Trophoblast cell (in vitro differentiated cells and primary cell): ENCODE measurements at regions not wholly inside any gene's neighbourhood (a gene's known extent, or its start where the extent isn't known, plus 50 kb on each side); places are given as distances from the start of the nearest gene placed in this dataset.

Experiments used
- DNase-seq, 2 donors: peaks; one replicate each; pipeline ENCODE4 v3.0.0-alpha.2; 2016
- H2AFZ ChIP-seq: 2 replicates; pipeline ENCODE4 v1.6.1; 2013; ENCODE audit warnings: low read length, moderate library complexity, mild to moderate bottlenecking; ENCODE audit not compliant: insufficient read depth, poor library complexity
- H2AK5ac ChIP-seq: 2 replicates; pipeline ENCODE4 v1.6.1; 2013; ENCODE audit warnings: mild to moderate bottlenecking, low read length
- H2BK120ac ChIP-seq: 2 replicates; pipeline ENCODE4 v1.6.1; 2013; ENCODE audit warnings: low read length, mild to moderate bottlenecking, moderate library complexity; ENCODE audit not compliant: insufficient read depth, poor library complexity
- H2BK12ac ChIP-seq: 2 replicates; pipeline ENCODE4 v1.6.1; 2013; ENCODE audit warnings: mild to moderate bottlenecking, low read length, moderate library complexity
- H2BK5ac ChIP-seq: 2 replicates; pipeline ENCODE4 v1.6.1; 2013; ENCODE audit warnings: low read length, low read depth, moderate library complexity, mild to moderate bottlenecking; ENCODE audit not compliant: poor library complexity
- H3K14ac ChIP-seq: 2 replicates; pipeline ENCODE4 v1.6.1; 2013; ENCODE audit warnings: mild to moderate bottlenecking, low read length
- H3K18ac ChIP-seq: 2 replicates; pipeline ENCODE4 v1.6.1; 2013; ENCODE audit warnings: mild to moderate bottlenecking, low read length
- H3K23ac ChIP-seq: 2 replicates; pipeline ENCODE4 v1.6.1; 2013; ENCODE audit warnings: low read length
- H3K27ac ChIP-seq: 2 replicates; pipeline ENCODE4 v1.5.1; 2013; ENCODE audit warnings: low read depth, mild to moderate bottlenecking, inconsistent platforms, low read length, moderate library complexity
- H3K27me3 ChIP-seq: 2 replicates; pipeline ENCODE4 v1.6.1; 2013; ENCODE audit warnings: inconsistent platforms, mild to moderate bottlenecking, low read length, moderate library complexity; ENCODE audit not compliant: insufficient read depth
- H3K36me3 ChIP-seq, 2 experiments: 1 replicate in 1 of 2; 2 replicates in 1 of 2; pipeline ENCODE4 v1.6.1; 2013; ENCODE audit warnings: low read length in 2 of 2, mild to moderate bottlenecking in 2 of 2, moderate library complexity in 1 of 2; ENCODE audit not compliant: insufficient read depth in 2 of 2, control insufficient read depth in 1 of 2
- H3K4ac ChIP-seq: 2 replicates; pipeline ENCODE4 v1.6.1; 2013; ENCODE audit warnings: low read depth, mild to moderate bottlenecking, low read length, moderate library complexity
- H3K4me1 ChIP-seq, 2 experiments: 1 replicate in 1 of 2; 2 replicates in 1 of 2; pipeline ENCODE4 v1.6.1; 2013; ENCODE audit warnings: low read length in 2 of 2, mild to moderate bottlenecking in 2 of 2, moderate library complexity in 1 of 2; ENCODE audit not compliant: insufficient read depth in 2 of 2, control insufficient read depth in 1 of 2
- H3K4me2 ChIP-seq: 2 replicates; pipeline ENCODE4 v1.6.1; 2013; ENCODE audit warnings: inconsistent platforms, mild to moderate bottlenecking, low read length, moderate library complexity
- H3K4me3 ChIP-seq: 2 replicates; pipeline ENCODE4 v1.5.1; 2013; ENCODE audit warnings: mild to moderate bottlenecking, low read depth, low read length, inconsistent platforms
- H3K79me1 ChIP-seq: one replicate; pipeline ENCODE4 v1.6.1; 2013; ENCODE audit warnings: low read length
- H3K79me2 ChIP-seq: 2 replicates; pipeline ENCODE4 v1.6.1; 2013; ENCODE audit warnings: low read length, mild to moderate bottlenecking; ENCODE audit not compliant: control insufficient read depth, insufficient read depth, poor library complexity
- H3K9ac ChIP-seq: 2 replicates; pipeline ENCODE4 v1.6.1; 2013; ENCODE audit warnings: mild to moderate bottlenecking, low read length
- H3K9me3 ChIP-seq: 2 replicates; pipeline ENCODE4 v1.6.1; 2013; ENCODE audit warnings: low read depth, mild to moderate bottlenecking, control low read depth, inconsistent platforms, low read length; ENCODE audit not compliant: insufficient read depth
- H4K12ac ChIP-seq: 2 replicates; pipeline ENCODE4 v1.6.1; 2013; ENCODE audit warnings: low read depth, mild to moderate bottlenecking, low read length, moderate library complexity
- H4K8ac ChIP-seq: 2 replicates; pipeline ENCODE4 v1.6.1; 2013; ENCODE audit warnings: low read depth, mild to moderate bottlenecking, low read length, moderate library complexity
- H4K91ac ChIP-seq: one replicate; pipeline ENCODE4 v1.6.1; 2013; ENCODE audit warnings: low read depth, mild to moderate bottlenecking, low read length, moderate library complexity
- WGBS: extraction: QIAGEN DNeasy Blood & Tissue Kit; methylation state at CpG from one replicate; pipeline ENCODE4 v1.1.7; 2013; ENCODE audit warnings: missing lambda C conversion rate; ENCODE audit not compliant: insufficient read length, insufficient coverage; ENCODE audit errors: extremely low coverage; 5-methylcytosine and 5-hydroxymethylcytosine counted together

DNA sequence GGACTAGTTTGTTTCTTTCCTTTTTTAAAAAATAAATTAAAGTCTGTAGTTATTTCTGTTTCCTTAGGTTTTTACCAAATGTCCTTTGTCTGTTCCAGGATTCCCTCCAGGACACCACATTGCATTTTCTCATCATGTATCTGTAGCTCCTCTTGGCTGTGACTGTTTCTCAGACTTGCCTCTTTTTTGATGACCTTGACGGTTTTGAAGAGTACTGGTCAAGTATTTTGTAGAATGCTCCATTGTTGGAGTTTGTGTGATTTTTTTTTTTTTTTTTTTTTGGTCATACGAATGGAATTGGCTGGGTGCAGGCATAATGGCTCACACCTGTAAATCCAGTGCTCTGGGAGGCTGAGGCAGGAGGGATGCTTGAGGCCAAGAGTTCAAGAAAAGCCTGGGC lies 127.1 kb upstream of the BMPER start:
- no peak overlapping the region for H4K12ac ChIP-seq
- H2BK5ac ChIP-seq = no peak overlapping the region
- no CpG with 5 or more reads among the region's 2 CpGs for WGBS
- H3K79me2 ChIP-seq = no peaks in the 10 kb centered on the region
- H3K36me3 ChIP-seq = no peaks in the 10 kb centered on the region
- no peak overlapping the region for H2BK12ac ChIP-seq
- H3K27ac ChIP-seq = no peak overlapping the region
- H3K79me1 ChIP-seq = no peaks in the 10 kb centered on the region
- H3K14ac ChIP-seq = no peak overlapping the region
- no peak for DNase-seq
- H3K9ac ChIP-seq = no peak overlapping the region
- H2AFZ ChIP-seq = no peak overlapping the region
- no peaks in the 10 kb centered on the region for H3K27me3 ChIP-seq
- no peak overlapping the region for H3K4me2 ChIP-seq
- no peak overlapping the region for H2BK120ac ChIP-seq
- H3K4me3 ChIP-seq = no peak overlapping the region
- H3K4ac ChIP-seq = no peak overlapping the region
- no peak overlapping the region for H4K91ac ChIP-seq
- H3K9me3 ChIP-seq = peaks cover 6% of the 10 kb centered on the region
- H3K18ac ChIP-seq = no peak overlapping the region
- no peaks in the 10 kb centered on the region for H3K4me1 ChIP-seq
- H2AK5ac ChIP-seq = no peak overlapping the region
- no peak overlapping the region for H3K23ac ChIP-seq
- no peak overlapping the region for H4K8ac ChIP-seq

DNA sequence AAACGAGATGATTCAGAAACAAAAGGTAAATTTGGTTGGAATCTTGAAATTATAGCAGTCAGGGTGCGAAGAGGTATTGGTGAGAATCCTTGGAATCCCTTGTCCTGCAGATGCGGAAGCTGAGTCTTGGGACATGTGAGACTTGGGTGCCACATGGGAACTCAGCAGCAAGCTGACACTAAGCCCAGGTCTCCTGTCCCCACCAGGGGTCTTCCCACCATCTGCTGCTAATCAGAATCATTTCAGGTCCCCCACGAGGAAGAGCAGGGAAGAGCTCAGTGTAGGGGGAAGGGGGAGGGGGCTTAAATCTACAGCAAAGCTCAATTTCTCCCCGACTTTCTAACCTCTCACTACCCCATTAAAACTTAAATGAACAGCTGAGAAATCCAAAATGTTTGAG lies 126.1 kb upstream of the BMPER start:
- Histone ChIP-seq H3K4me1 (no peaks in the 10 kb centered on the region), H3K14ac (no peak overlapping the region), H3K4me3 (no peak overlapping the region)

GRCh38 chr7:33781167-33781566 lies 124.2 kb upstream of the BMPER start:
- Histone ChIP-seq H3K27me3 (no peaks in the 10 kb centered on the region), H3K36me3 (no peaks in the 10 kb centered on the region), H2BK12ac (no peak overlapping the region), H4K12ac (no peak overlapping the region), H3K9ac (no peak overlapping the region), H3K4me1 (no peaks in the 10 kb centered on the region), H2BK120ac (no peak overlapping the region), H3K27ac (no peak overlapping the region), H3K4ac (no peak overlapping the region), H3K14ac (no peak overlapping the region), H3K79me1 (no peaks in the 10 kb centered on the region), H3K4me3 (no peak overlapping the region), H2AFZ (no peak overlapping the region), H4K8ac (no peak overlapping the region), H3K79me2 (no peaks in the 10 kb centered on the region), H2BK5ac (no peak overlapping the region), H3K4me2 (no peak overlapping the region), H3K9me3 (peaks cover 6% of the 10 kb centered on the region), H4K91ac (no peak overlapping the region), H3K18ac (no peak overlapping the region), H2AK5ac (no peak overlapping the region), H3K23ac (no peak overlapping the region)
- WGBS = no CpG with 5 or more reads among the region's 3 CpGs
- DNase-seq = no peak

More for the DNA sequence above, 126.1 kb upstream of the BMPER start:
- H3K27ac ChIP-seq = no peak overlapping the region
- no peak overlapping the region for H4K12ac ChIP-seq
- no peak overlapping the region for H3K4me2 ChIP-seq
- no peak overlapping the region for H4K91ac ChIP-seq
- WGBS = no CpG with 5 or more reads among the region's 5 CpGs
- H3K23ac ChIP-seq = no peak overlapping the region
- H2BK12ac ChIP-seq = no peak overlapping the region
- H3K9me3 ChIP-seq = peaks cover 6% of the 10 kb centered on the region
- H3K18ac ChIP-seq = no peak overlapping the region
- DNase-seq = no peak
- no peak overlapping the region for H3K4ac ChIP-seq
- H2BK120ac ChIP-seq = no peak overlapping the region
- no peaks in the 10 kb centered on the region for H3K79me1 ChIP-seq
- H3K79me2 ChIP-seq = no peaks in the 10 kb centered on the region
- H3K36me3 ChIP-seq = no peaks in the 10 kb centered on the region
- no peak overlapping the region for H2AFZ ChIP-seq
- H2AK5ac ChIP-seq = no peak overlapping the region
- H2BK5ac ChIP-seq = no peak overlapping the region
- H3K27me3 ChIP-seq = no peaks in the 10 kb centered on the region
- no peak overlapping the region for H4K8ac ChIP-seq
- no peak overlapping the region for H3K9ac ChIP-seq

- Histone ChIP-seq H3K27me3 (no peaks in the 10 kb centered on the region), H3K4me2 (no peak overlapping the region)
These were observed 123.5 kb upstream of the BMPER start for GRCh38 chr7:33781796-33782195.

More at GRCh38 chr7:33781796-33782195, 123.5 kb upstream of the BMPER start:
- Histone ChIP-seq H3K14ac (no peak overlapping the region), H4K8ac (no peak overlapping the region), H3K36me3 (no peaks in the 10 kb centered on the region), H3K79me2 (no peaks in the 10 kb centered on the region), H3K4me1 (no peaks in the 10 kb centered on the region), H3K4me3 (no peak overlapping the region), H4K91ac (no peak overlapping the region), H3K4ac (no peak overlapping the region), H3K23ac (no peak overlapping the region), H3K27ac (no peak overlapping the region), H2BK120ac (no peak overlapping the region), H3K79me1 (no peaks in the 10 kb centered on the region), H2BK12ac (no peak overlapping the region), H3K9me3 (peaks cover 6% of the 10 kb centered on the region), H3K18ac (no peak overlapping the region), H2AFZ (no peak overlapping the region), H2BK5ac (no peak overlapping the region), H2AK5ac (no peak overlapping the region), H3K9ac (no peak overlapping the region), H4K12ac (no peak overlapping the region)
- WGBS = no CpG with 5 or more reads among the region's 3 CpGs
- no peak for DNase-seq
